Body of pancreas (tissue), 4 donors: ENCODE measurements at regions not wholly inside any gene's neighbourhood (a gene's known extent, or its start where the extent isn't known, plus 50 kb on each side); places are given as distances from the start of the nearest gene placed in this dataset.

Experiments
- ATAC-seq: fragments of 150-250 bp; one replicate; pipeline ENCODE4 v1.9.1; 2016
- DNase-seq, 4 donors: peaks; one replicate each; pipeline ENCODE4 v3.0.0-alpha.2; 2019
- H3K27ac ChIP-seq, 4 donors: fragments of 200-600 bp; sonication (generic); 1 replicate in 3 of 4; 2 replicates in 1 of 4; pipeline versions ENCODE4 v1.5.1 to v1.6.1; 2016 to 2019; ENCODE audit warnings: mild to moderate bottlenecking in 1 of 4, mixed read lengths in 1 of 4, moderate library complexity in 1 of 4
- H3K27me3 ChIP-seq, 2 donors: fragments of 200-600 bp; sonication (generic); one replicate each; pipeline ENCODE4 v1.6.0; 2016; ENCODE audit warnings: mild to moderate bottlenecking in 1 of 2
- H3K36me3 ChIP-seq, 2 donors: fragments of 200-600 bp; sonication (generic); replicated peaks in 1 of 2; 2 replicates each; pipeline ENCODE4 v1.5.1; 2016; ENCODE audit warnings: low read depth in 2 of 2; ENCODE audit not compliant: insufficient read depth in 1 of 2
- H3K4me1 ChIP-seq: fragments of 200-600 bp; sonication (generic); one replicate; pipeline ENCODE4 v1.6.0; 2016
- H3K4me3 ChIP-seq, 2 donors: fragments of 200-600 bp; sonication (generic); 1 replicate in 1 of 2; 2 replicates in 1 of 2; pipeline ENCODE4 v1.5.1; 2016 to 2019
- H3K9me3 ChIP-seq, 3 donors: fragments of 200-600 bp; sonication (generic); 1 replicate in 2 of 3; 2 replicates in 1 of 3; pipeline ENCODE4 v1.5.1; 2016
- CTCF ChIP-seq, 7 experiments: fragments of 450-650 bp in 4 of 7; fragments of 200-600 bp in 3 of 7; sonication (generic) in 3 of 7; IDR thresholded peaks; one replicate each; pipeline ENCODE4 v1.5.1; 2016 to 2019; ENCODE audit warnings: antibody characterized with exemption in 7 of 7
- POLR2A ChIP-seq, 3 donors: fragments of 450-650 bp; IDR thresholded peaks; one replicate each; pipeline ENCODE4 v1.6.1; 2016; ENCODE audit warnings: antibody characterized with exemption in 3 of 3, mild to moderate bottlenecking in 2 of 3
- WGBS, 2 donors: methylation state at CpG; one replicate each; pipeline ENCODE4 v1.1.5; 2017; 5-methylcytosine and 5-hydroxymethylcytosine counted together
- intact Hi-C: fragments of 100-400 bp; cut with DNase I; formaldehyde crosslinking; loops from one replicate; pipeline ENCODE4 v1.15.1; 2023

GRCh38 chrX:116930311-116930710, 467.5 kb upstream of the CT83 start:
- Histone ChIP-seq H3K9me3 (no peaks in the 10 kb centered on the region), H3K36me3 (no peaks in the 10 kb centered on the region), H3K27me3 (no peaks in the 10 kb centered on the region), H3K4me1 (no peaks in the 10 kb centered on the region), H3K4me3 (no peak overlapping the region), H3K27ac (no peak overlapping the region)
- TF ChIP-seq CTCF (IDR thresholded peaks at IDR 0.05) (no peak), POLR2A (IDR thresholded peaks at IDR 0.05) (no peak)
- no peak for DNase-seq
- 22 to 37% methylated on average over 3 to 6 of the region's 6 CpGs for WGBS, 2 donors
- intact Hi-C loops: no loop called here
- no peak for ATAC-seq

DNA sequence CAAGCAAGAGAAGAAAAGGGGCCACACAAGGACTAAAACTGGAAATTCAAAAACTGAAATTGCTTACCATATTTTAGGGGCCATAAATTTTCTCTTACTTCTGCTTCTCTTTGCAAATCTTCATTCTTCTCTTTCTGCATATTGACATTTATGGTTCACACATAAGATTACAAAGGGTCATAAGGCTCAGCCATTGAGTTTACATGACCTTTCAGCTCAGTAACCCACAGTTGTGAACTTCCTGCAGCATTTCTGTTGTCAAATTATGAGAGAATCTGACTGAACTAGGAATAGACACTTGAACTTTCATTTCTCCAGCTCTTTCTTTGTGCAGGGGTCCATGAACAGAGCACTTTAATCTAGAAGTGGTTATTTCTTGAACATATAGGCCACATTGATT, 434.8 kb upstream of the CT83 start:
- H3K9me3 ChIP-seq: no peaks in the 10 kb centered on the region
- TF ChIP-seq POLR2A (IDR thresholded peaks at IDR 0.05): no peak
- no peak for TF ChIP-seq CTCF (IDR thresholded peaks at IDR 0.05)
- no peak overlapping the region for H3K4me3 ChIP-seq
- H3K27me3 ChIP-seq: no peaks in the 10 kb centered on the region
- H3K4me1 ChIP-seq: no peaks in the 10 kb centered on the region
- DNase-seq (no peak), ATAC-seq (no peak)
- intact Hi-C loops: no loop called here
- H3K27ac ChIP-seq: no peak overlapping the region
- no peaks in the 10 kb centered on the region for H3K36me3 ChIP-seq

GRCh38 chrX:116881961-116882360, 419.2 kb upstream of the CT83 start:
- Histone ChIP-seq H3K36me3 (no peaks in the 10 kb centered on the region), H3K4me3 (no peak overlapping the region), H3K9me3 (no peaks in the 10 kb centered on the region), H3K27ac (no peak overlapping the region), H3K4me1 (no peaks in the 10 kb centered on the region), H3K27me3 (no peaks in the 10 kb centered on the region)
- TF ChIP-seq POLR2A (IDR thresholded peaks at IDR 0.05) (no peak), CTCF (IDR thresholded peaks at IDR 0.05) (no peak)
- WGBS, 2 donors: 25 to 86% methylated on average over 1 of the region's 1 CpG
- intact Hi-C loops: no loop called here
- ATAC-seq (no peak), DNase-seq (no peak)

GRCh38 chrX:116873671-116874070, 410.9 kb upstream of the CT83 start:
- Histone ChIP-seq H3K9me3 (no peaks in the 10 kb centered on the region), H3K4me3 (no peak overlapping the region), H3K4me1 (no peaks in the 10 kb centered on the region), H3K27ac (no peak overlapping the region), H3K36me3 (no peaks in the 10 kb centered on the region), H3K27me3 (no peaks in the 10 kb centered on the region)
- no peak for TF ChIP-seq POLR2A (IDR thresholded peaks at IDR 0.05)
- TF ChIP-seq CTCF (IDR thresholded peaks at IDR 0.05): no peak
- WGBS, 2 donors: 24 to 30% methylated on average over 3 of the region's 3 CpGs
- intact Hi-C loops: no loop called here
- DNase-seq (no peak), ATAC-seq (no peak)

DNA sequence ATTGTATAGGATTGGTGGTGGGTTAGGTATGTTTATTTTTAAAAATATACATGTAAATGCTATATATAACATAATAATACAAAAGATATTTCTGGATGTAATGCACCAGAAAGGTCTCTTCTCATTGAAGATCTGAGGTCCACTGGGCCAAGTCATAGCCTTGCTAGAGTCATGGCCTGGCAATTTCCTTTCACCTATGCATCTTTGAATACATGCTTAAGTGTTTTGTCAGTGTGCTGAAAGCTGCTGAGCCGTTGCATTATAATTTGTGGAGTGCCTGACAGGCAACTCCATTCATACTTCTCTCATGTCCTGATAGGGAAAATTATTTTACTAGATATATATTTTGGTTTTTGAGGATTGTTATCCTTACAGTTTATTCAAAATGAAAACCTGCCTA, 410.2 kb upstream of the CT83 start:
- DNase-seq (no peak), ATAC-seq (no peak)
- Histone ChIP-seq H3K4me3 (no peak overlapping the region), H3K4me1 (no peaks in the 10 kb centered on the region), H3K36me3 (no peaks in the 10 kb centered on the region), H3K9me3 (no peaks in the 10 kb centered on the region), H3K27ac (no peak overlapping the region), H3K27me3 (no peaks in the 10 kb centered on the region)
- 56 to 73% methylated on average over 1 of the region's 1 CpG for WGBS, 2 donors
- intact Hi-C loops: no loop called here
- no peak for TF ChIP-seq POLR2A (IDR thresholded peaks at IDR 0.05)
- no peak for TF ChIP-seq CTCF (IDR thresholded peaks at IDR 0.05)
